Stomach (tissue), 8 donors: ENCODE measurements at regions not wholly inside any gene's neighbourhood (a gene's known extent, or its start where the extent isn't known, plus 50 kb on each side); places are given as distances from the start of the nearest gene placed in this dataset.

Experiments used
- DNase-seq, 2 donors: peaks; one replicate each; pipeline versions ENCODE4 v3.0.0 to v3.0.0-alpha.2; 2013 to 2019
- H3K27ac ChIP-seq, 5 donors: fragments of 200-600 bp in 4 of 5; sonication (generic) in 4 of 5; one replicate each; pipeline ENCODE4 v1.5.1; 2013 to 2019; ENCODE audit warnings: mild to moderate bottlenecking in 1 of 5, moderate library complexity in 1 of 5
- H3K27me3 ChIP-seq, 3 donors: fragments of 200-600 bp; sonication (generic); one replicate each; pipeline ENCODE4 v1.5.1; 2017 to 2019; ENCODE audit warnings: mixed run types in 1 of 3
- H3K36me3 ChIP-seq, 4 donors: fragments of 200-600 bp; sonication (generic); 1 replicate in 3 of 4; 2 replicates in 1 of 4; pipeline ENCODE4 v1.5.1; 2016 to 2019
- H3K4me1 ChIP-seq, 4 donors: fragments of 200-600 bp; sonication (generic); one replicate each; pipeline ENCODE4 v1.5.1; 2016 to 2019
- H3K4me3 ChIP-seq, 4 donors: fragments of 200-600 bp; sonication (generic) in 3 of 4; one replicate each; pipeline ENCODE4 v1.5.1; 2016 to 2019; ENCODE audit warnings: mild to moderate bottlenecking in 1 of 4
- H3K9me3 ChIP-seq, 4 donors: fragments of 200-600 bp; sonication (generic); one replicate each; pipeline ENCODE4 v1.5.1; 2016 to 2019
- EP300 ChIP-seq: sonication (generic); formaldehyde crosslinking; IDR thresholded peaks from one replicate; pipeline ENCODE4 v1.6.1; 2017; ENCODE audit warnings: antibody characterized with exemption
- POLR2A ChIP-seq, 4 donors: fragments of 450-650 bp; IDR thresholded peaks; one replicate each; pipeline ENCODE4 v1.6.1; 2016; ENCODE audit warnings: antibody characterized with exemption in 4 of 4, control low read depth in 2 of 4, mild to moderate bottlenecking in 1 of 4, moderate library complexity in 1 of 4
- POLR2AphosphoS5 ChIP-seq, 3 donors: sonication (generic); formaldehyde crosslinking; IDR thresholded peaks; one replicate each; pipeline ENCODE4 v1.6.1; 2016; ENCODE audit warnings: antibody characterized with exemption in 3 of 3
- WGBS, 5 donors: extraction: QIAGEN DNeasy Blood & Tissue Kit in 3 of 5; methylation state at CpG; one replicate each; pipeline versions ENCODE4 v1.1.5 to v1.1.7; 2013 to 2018; 5-methylcytosine and 5-hydroxymethylcytosine counted together
- intact Hi-C: fragments of 100-400 bp; cut with DNase I; formaldehyde crosslinking; loops from one replicate; pipeline ENCODE4 v1.15.1; 2023; ENCODE audit warnings: low total_unique reads
- TF ChIP-seq, protein P1 (sequence below), 7 experiments: fragments of 450-650 bp in 4 of 7; fragments of 200-600 bp in 3 of 7; sonication (generic) in 3 of 7; IDR thresholded peaks; one replicate each; pipeline ENCODE4 v1.5.1; 2016 to 2019; ENCODE audit warnings: antibody characterized with exemption in 7 of 7, control low read depth in 2 of 7, mild to moderate bottlenecking in 1 of 7
- donor health status: healthy with polysubstance abuse.
- donor health status: Bipolar disorder and iron deficiency.
- donor health status: healthy.

DNA sequence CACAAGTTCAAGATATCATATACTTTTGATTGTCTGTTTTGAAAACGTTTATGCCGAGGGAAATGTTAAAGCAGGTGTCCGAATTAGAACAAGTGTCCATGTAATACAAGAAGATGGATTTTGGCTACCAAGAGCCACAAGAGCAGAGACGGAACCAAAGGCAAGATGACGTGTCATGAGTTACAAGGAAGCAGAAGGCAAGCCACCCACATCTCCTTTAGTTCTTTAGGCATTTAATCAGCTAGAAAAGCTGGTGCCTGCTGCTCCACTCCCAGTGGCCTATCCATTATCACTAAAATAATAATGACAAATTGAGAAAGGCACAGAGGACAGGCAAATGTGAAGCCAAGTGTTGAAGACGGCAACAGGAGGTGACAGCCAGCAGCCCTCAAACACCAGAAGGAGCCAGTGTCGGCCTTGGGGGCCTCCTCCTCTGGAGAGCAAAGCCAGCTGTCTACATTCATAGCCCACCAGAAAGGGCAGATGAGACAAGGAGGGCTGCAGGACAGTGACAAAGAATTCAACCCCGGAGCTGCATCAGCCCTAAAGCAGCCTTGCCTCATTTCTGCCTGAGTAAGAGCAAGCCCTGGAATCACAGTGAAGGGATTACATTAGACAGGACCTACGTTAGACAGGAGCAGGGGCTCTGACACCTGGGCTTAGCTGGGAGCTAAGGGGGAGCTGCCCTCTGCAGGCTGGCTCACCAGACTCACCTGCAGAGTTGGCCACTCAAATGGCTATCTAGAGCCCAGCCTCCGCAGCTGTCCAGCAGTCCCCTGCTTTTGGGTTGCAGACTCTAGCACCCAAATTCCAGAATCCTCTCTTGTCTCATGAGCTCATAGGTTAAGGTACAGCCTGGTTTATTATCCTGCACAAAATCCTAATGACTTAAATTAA lies 569.9 kb downstream of the UQCRFS1 start:
- Histone ChIP-seq H3K9me3 (peaks cover 0 to under 1% (median 0%) of the 10 kb centered on the region in 4 donors), H3K27me3 (peaks cover 0 to 5% (median 0%) of the 10 kb centered on the region in 3 donors), H3K4me1 (no peaks in the 10 kb centered on the region), H3K4me3 (no peak overlapping the region), H3K27ac (no peak overlapping the region), H3K36me3 (no peaks in the 10 kb centered on the region)
- intact Hi-C loops: no loop called here
- DNase-seq: no peak
- 66 to 76% (median 72%) methylated on average over 9 to 10 of the region's 10 CpGs for WGBS, 5 donors
- TF ChIP-seq POLR2A (IDR thresholded peaks at IDR 0.05): no peak

- no peak overlapping the region for H3K27ac ChIP-seq
- H3K36me3 ChIP-seq: no peaks in the 10 kb centered on the region
- 67 to 81% (median 71%) methylated on average over 5 to 6 of the region's 6 CpGs for WGBS, 5 donors
- peaks cover 0 to 4% (median 0%) of the 10 kb centered on the region in 4 donors for H3K9me3 ChIP-seq
- H3K4me1 ChIP-seq: no peaks in the 10 kb centered on the region
- intact Hi-C loops: no loop called here
- TF ChIP-seq EP300 (no peak), POLR2A (IDR thresholded peaks at IDR 0.05) (no peak), POLR2AphosphoS5 (IDR thresholded peaks at IDR 0.05) (no peak)
- TF ChIP-seq, protein P1, sequence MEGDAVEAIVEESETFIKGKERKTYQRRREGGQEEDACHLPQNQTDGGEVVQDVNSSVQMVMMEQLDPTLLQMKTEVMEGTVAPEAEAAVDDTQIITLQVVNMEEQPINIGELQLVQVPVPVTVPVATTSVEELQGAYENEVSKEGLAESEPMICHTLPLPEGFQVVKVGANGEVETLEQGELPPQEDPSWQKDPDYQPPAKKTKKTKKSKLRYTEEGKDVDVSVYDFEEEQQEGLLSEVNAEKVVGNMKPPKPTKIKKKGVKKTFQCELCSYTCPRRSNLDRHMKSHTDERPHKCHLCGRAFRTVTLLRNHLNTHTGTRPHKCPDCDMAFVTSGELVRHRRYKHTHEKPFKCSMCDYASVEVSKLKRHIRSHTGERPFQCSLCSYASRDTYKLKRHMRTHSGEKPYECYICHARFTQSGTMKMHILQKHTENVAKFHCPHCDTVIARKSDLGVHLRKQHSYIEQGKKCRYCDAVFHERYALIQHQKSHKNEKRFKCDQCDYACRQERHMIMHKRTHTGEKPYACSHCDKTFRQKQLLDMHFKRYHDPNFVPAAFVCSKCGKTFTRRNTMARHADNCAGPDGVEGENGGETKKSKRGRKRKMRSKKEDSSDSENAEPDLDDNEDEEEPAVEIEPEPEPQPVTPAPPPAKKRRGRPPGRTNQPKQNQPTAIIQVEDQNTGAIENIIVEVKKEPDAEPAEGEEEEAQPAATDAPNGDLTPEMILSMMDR (IDR thresholded peaks at IDR 0.05): no peak
- H3K4me3 ChIP-seq: no peak overlapping the region
- DNase-seq: no peak
- H3K27me3 ChIP-seq: peaks cover 0 to 5% (median 0%) of the 10 kb centered on the region in 3 donors
Measured at GRCh38 chr19:28641395-28641794, 571.6 kb downstream of the UQCRFS1 start.

DNA sequence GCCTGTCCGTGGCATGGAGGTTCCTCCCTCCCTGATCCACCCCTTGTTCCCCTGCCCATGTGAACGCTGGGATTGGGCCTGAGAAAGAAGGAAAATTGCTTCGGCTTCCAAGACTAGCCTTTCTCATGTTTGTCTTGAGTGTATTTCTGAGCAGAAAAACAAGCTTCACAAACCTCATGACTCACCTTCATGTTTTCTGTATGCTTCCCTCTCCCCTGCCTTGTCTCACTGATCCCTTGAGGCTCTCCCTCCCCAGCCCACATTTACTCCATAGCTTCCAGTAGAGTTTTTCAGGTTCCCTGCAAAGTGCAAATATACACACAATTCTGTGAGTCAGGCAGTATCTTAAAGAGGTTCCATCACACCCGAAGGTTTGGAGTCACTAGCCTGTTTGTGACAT lies 572.4 kb downstream of the UQCRFS1 start:
- intact Hi-C loops: no loop called here
- Histone ChIP-seq H3K4me3 (no peak overlapping the region), H3K27ac (no peak overlapping the region), H3K4me1 (no peaks in the 10 kb centered on the region), H3K27me3 (peaks cover 0 to 5% (median 0%) of the 10 kb centered on the region in 3 donors), H3K36me3 (no peaks in the 10 kb centered on the region), H3K9me3 (peaks cover 0 to 4% (median 0%) of the 10 kb centered on the region in 4 donors)
- DNase-seq: no peak
- whole genome bisulfite sequencing, 5 donors: 65 to 76% (median 72%) methylated on average over 4 of the region's 4 CpGs
- TF ChIP-seq, protein P1 (IDR thresholded peaks at IDR 0.05): no peak
- TF ChIP-seq POLR2AphosphoS5 (IDR thresholded peaks at IDR 0.05) (no peak), EP300 (no peak), POLR2A (IDR thresholded peaks at IDR 0.05) (no peak)

DNA sequence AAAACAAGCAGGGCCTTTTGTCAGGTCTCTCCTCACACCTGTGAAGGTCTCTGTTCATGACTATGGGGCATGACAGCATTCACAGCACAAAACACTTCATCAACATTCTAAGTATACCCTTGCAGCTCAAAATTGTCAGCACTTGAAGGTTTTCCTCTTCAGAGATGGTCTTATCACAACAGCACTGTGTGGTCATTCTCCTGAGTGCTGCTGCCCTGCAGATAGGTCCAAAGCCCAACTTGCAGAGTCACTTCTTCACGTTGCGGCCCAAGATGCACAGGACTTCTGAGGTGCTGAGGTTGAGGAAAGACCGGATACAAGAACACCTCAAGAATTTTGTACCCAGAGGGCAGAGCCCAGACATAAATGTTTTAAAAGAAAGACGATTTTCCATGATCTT lies 574.5 kb downstream of the UQCRFS1 start:
- TF ChIP-seq EP300: no peak
- TF ChIP-seq, protein P1 (IDR thresholded peaks at IDR 0.05): no peak
- TF ChIP-seq POLR2AphosphoS5 (IDR thresholded peaks at IDR 0.05): no peak
- TF ChIP-seq POLR2A (IDR thresholded peaks at IDR 0.05): no peak
- Histone ChIP-seq H3K27ac (no peak overlapping the region), H3K9me3 (peaks cover 0 to 17% (median 2%) of the 10 kb centered on the region in 4 donors), H3K4me3 (no peak overlapping the region), H3K36me3 (no peaks in the 10 kb centered on the region), H3K4me1 (no peaks in the 10 kb centered on the region), H3K27me3 (peaks cover 0 to 5% (median 0%) of the 10 kb centered on the region in 3 donors)
- intact Hi-C loops: no loop called here
- 76 to 89% (median 80%) methylated on average over 4 of the region's 4 CpGs for WGBS, 5 donors
- no peak for DNase-seq

DNA sequence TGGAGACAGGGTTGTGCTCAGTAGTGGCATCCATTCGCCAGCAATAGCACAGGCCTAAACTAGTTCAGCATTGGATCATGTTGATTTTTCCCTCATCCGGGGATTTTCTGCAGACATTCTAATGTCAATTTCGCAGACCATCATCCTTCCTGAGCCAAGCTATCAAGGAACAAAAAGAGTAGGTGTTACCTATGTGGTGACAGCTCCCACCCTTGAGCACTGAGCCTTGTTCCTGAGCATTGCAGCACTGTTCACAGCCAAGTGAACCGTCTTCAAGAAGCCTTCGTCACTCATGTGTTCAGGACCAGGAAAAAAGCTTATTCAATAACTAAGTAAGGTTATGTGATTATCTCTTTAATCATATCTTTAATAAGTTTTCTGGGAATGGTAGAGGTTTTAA lies 576.2 kb downstream of the UQCRFS1 start:
- Histone ChIP-seq H3K27me3 (no peaks in the 10 kb centered on the region), H3K36me3 (no peaks in the 10 kb centered on the region), H3K4me3 (no peak overlapping the region), H3K9me3 (peaks cover 0 to 18% (median 4%) of the 10 kb centered on the region in 4 donors), H3K27ac (no peak overlapping the region), H3K4me1 (no peaks in the 10 kb centered on the region)
- 65 to 86% (median 85%) methylated on average over 5 of the region's 5 CpGs for WGBS, 5 donors
- no peak for DNase-seq
- TF ChIP-seq, protein P1 (IDR thresholded peaks at IDR 0.05): no peak
- TF ChIP-seq EP300 (no peak), POLR2AphosphoS5 (IDR thresholded peaks at IDR 0.05) (no peak), POLR2A (IDR thresholded peaks at IDR 0.05) (no peak)
- intact Hi-C loops: no loop called here
